ENCODE measurements at regions not wholly inside any gene's neighbourhood (a gene's known extent, or its start where the extent isn't known, plus 50 kb on each side); places are given as distances from the start of the nearest gene placed in this dataset.

GRCh38 chr12:86662464-86662863 lies 406.3 kb upstream of the MGAT4C start:
- TF ChIP-seq CTCF (IDR thresholded peaks at IDR 0.05; ENCODE audit: low read depth, low read length), result no peak
- no peak for DNase-seq (ENCODE audit: low read depth in 2 of 2)
- no peak overlapping the region for H3K4me3 ChIP-seq (replicated peaks in 1 of 2; ENCODE audit: low read depth in 2 of 2, low read length in 2 of 2)

GRCh38 chr12:86660488-86661147 lies 404.4 kb upstream of the MGAT4C start:
- TF ChIP-seq CTCF (IDR thresholded peaks at IDR 0.05; ENCODE audit: low read depth, low read length), result no peak
- peak; percentile 5 to 71 for DNase-seq (ENCODE audit: low read depth in 2 of 2)
- H3K4me3 ChIP-seq (replicated peaks in 1 of 2; ENCODE audit: low read depth in 2 of 2, low read length in 2 of 2), result no peak overlapping the region

GRCh38 chr12:86659985-86660384 lies 403.8 kb upstream of the MGAT4C start:
- no peak for TF ChIP-seq CTCF (IDR thresholded peaks at IDR 0.05; ENCODE audit: low read depth, low read length)
- H3K4me3 ChIP-seq (replicated peaks in 1 of 2; ENCODE audit: low read depth in 2 of 2, low read length in 2 of 2), result no peak overlapping the region
- DNase-seq (ENCODE audit: low read depth in 2 of 2), result no peak

- DNase-seq (ENCODE audit: low read depth in 2 of 2), result no peak
- TF ChIP-seq CTCF (IDR thresholded peaks at IDR 0.05; ENCODE audit: low read depth, low read length), result no peak
- H3K4me3 ChIP-seq (replicated peaks in 1 of 2; ENCODE audit: low read depth in 2 of 2, low read length in 2 of 2), result no peak overlapping the region
Observed at GRCh38 chr12:86658303-86658702, 402.1 kb upstream of the MGAT4C start.

GRCh38 chr12:86647800-86648199 lies 391.6 kb upstream of the MGAT4C start:
- H3K4me3 ChIP-seq (replicated peaks in 1 of 2; ENCODE audit: low read depth in 2 of 2, low read length in 2 of 2), result no peak overlapping the region
- TF ChIP-seq CTCF (IDR thresholded peaks at IDR 0.05; ENCODE audit: low read depth, low read length), result no peak
- DNase-seq (ENCODE audit: low read depth in 2 of 2), result peak in 1 of 2 donors; percentile 7

GRCh38 chr12:86634456-86635410 lies 378.5 kb upstream of the MGAT4C start:
- H3K4me3 ChIP-seq (replicated peaks in 1 of 2; ENCODE audit: low read depth in 2 of 2, low read length in 2 of 2), result no peak overlapping the region
- DNase-seq (ENCODE audit: low read depth in 2 of 2), result peak; percentile 21
- TF ChIP-seq CTCF (IDR thresholded peaks at IDR 0.05; ENCODE audit: low read depth, low read length), result no peak
